HK-2 (cell line): ENCODE measurements at regions not wholly inside any gene's neighbourhood (a gene's known extent, or its start where the extent isn't known, plus 50 kb on each side); places are given as distances from the start of the nearest gene placed in this dataset.

Experiments used
- DNase-seq: peaks from one replicate; pipeline ENCODE4 v3.0.0-alpha.2; 2018; ENCODE audit not compliant: unreplicated experiment

- no peak for DNase-seq
Observed at GRCh38 chr21:39054066-39054465, 129.2 kb downstream of the PSMG1 start.

GRCh38 chr21:39053126-39053525 is 130.1 kb downstream of the PSMG1 start:
- DNase-seq: no peak

GRCh38 chr21:39052718-39053117 is 130.5 kb downstream of the PSMG1 start:
- no peak for DNase-seq

- no peak for DNase-seq
Observed at GRCh38 chr21:39051588-39051949, 131.7 kb downstream of the PSMG1 start.

- DNase-seq: no peak
Observed at GRCh38 chr21:39050841-39051587, 132.2 kb downstream of the PSMG1 start.

- no peak for DNase-seq
Observed at GRCh38 chr21:39048574-39048973, 134.7 kb downstream of the PSMG1 start.

- DNase-seq: no peak
Observed at GRCh38 chr21:39048064-39048463, 135.2 kb downstream of the PSMG1 start.

- no peak for DNase-seq
Observed at GRCh38 chr21:39047046-39047445, 136.2 kb downstream of the PSMG1 start.

GRCh38 chr21:39046236-39046916 is 136.9 kb downstream of the PSMG1 start:
- DNase-seq: no peak

GRCh38 chr21:39041816-39042215 is 141.4 kb downstream of the PSMG1 start:
- no peak for DNase-seq

GRCh38 chr21:39040494-39041110 is 142.6 kb downstream of the PSMG1 start:
- DNase-seq: no peak

GRCh38 chr21:39037807-39038405 is 145.3 kb downstream of the PSMG1 start:
- no peak for DNase-seq

GRCh38 chr21:39036581-39036980 is 146.7 kb downstream of the PSMG1 start:
- DNase-seq: no peak

- no peak for DNase-seq
Observed at GRCh38 chr21:39034590-39035536, 148.4 kb downstream of the PSMG1 start.

- DNase-seq: no peak
Observed at GRCh38 chr21:39033878-39034589, 149.2 kb downstream of the PSMG1 start.

GRCh38 chr21:39029900-39030884 is 153.1 kb downstream of the PSMG1 start:
- DNase-seq: no peak

GRCh38 chr21:39029086-39029755 is 154.0 kb downstream of the PSMG1 start:
- DNase-seq: no peak

- DNase-seq: no peak
Observed at GRCh38 chr21:39025198-39025597, 158.1 kb downstream of the PSMG1 start.

GRCh38 chr21:39024538-39024937 is 158.7 kb downstream of the PSMG1 start:
- DNase-seq: no peak
